ENCODE measurements at regions not wholly inside any gene's neighbourhood (a gene's known extent, or its start where the extent isn't known, plus 50 kb on each side); places are given as distances from the start of the nearest gene placed in this dataset.

DNA sequence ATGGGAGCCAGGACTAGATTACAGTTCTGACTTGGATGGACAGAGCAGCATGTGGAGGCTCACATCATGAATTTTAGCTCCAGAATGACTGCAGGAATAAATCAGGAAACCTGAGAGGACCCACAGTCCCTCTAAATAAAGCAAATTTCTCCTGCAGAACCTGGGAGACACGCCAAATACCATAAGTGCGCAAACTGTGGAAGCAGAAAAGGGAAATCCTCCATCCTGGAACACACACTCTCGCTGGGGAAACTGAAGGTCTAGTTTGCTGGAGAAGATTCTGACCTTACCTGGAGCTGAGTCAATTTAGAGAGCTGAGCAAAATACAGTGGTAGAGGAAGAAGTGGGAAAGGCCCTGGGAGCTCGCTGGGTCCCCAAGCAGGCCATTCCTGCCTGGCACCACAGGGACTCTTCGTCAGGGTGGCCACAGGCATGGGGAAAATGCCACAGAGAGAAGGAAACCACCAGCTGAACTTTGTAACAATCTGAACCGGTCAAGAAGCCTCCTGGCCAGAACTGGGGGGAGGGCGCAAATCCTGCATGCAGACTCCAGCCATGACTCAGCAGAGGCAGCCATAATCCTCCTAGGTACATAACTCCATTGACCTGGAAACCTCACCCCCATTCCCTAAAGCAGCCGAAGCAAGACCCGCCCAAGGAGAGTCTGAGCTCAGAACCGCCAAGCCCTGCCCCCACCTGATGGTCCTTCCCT, 390.9 kb downstream of the LRRC70 start:
- no peak for DNase-seq (ENCODE audit: low read depth, low spot score)
- Mint-ChIP-seq H3K4me3 (no peak overlapping the region), H3K4me1 (no peaks in the 10 kb centered on the region), H3K36me3 (ENCODE audit: low read depth) (peaks cover 5% of the 10 kb centered on the region), H3K27ac (ENCODE audit: unreplicated experiment) (no peak overlapping the region), H3K27me3 (ENCODE audit: low read depth) (no peaks in the 10 kb centered on the region), H3K9me3 (peaks cover 6% of the 10 kb centered on the region)
- TF ChIP-seq CTCF (conservative IDR thresholded peaks at IDR 0.05): no peak

- no peak overlapping the region for H3K27ac Mint-ChIP-seq (ENCODE audit: unreplicated experiment)
- no peaks in the 10 kb centered on the region for H3K27me3 Mint-ChIP-seq (ENCODE audit: low read depth)
- peaks cover 19% of the 10 kb centered on the region for H3K9me3 Mint-ChIP-seq
- no peaks in the 10 kb centered on the region for H3K4me1 Mint-ChIP-seq
- H3K4me3 Mint-ChIP-seq: no peak overlapping the region
- H3K36me3 Mint-ChIP-seq (ENCODE audit: low read depth): peaks cover 5% of the 10 kb centered on the region
- no peak for TF ChIP-seq CTCF (conservative IDR thresholded peaks at IDR 0.05)
- no peak for DNase-seq (ENCODE audit: low read depth, low spot score)
These were observed 385.8 kb downstream of the LRRC70 start for GRCh38 chr5:62964428-62964827.

DNA sequence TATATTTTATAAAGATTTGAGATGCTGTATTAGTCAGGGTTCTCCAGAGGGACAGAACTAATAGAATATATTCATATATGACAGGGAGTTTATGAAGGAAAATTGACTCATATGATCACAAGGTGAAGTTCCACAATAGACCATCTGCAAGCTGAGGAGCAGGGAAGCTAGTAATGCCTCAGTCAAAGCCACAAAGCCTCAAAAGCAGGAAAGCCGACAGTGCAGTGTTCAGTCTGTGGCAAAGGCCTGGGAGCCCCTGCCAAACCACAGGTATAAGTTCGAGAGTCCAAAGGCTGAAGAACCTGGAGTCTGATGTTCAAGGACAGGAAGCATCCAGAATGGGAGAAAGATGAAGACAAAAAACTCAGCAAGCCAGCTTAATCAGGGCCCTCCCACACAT, 382.2 kb downstream of the LRRC70 start:
- H3K4me1 Mint-ChIP-seq: no peaks in the 10 kb centered on the region
- H3K4me3 Mint-ChIP-seq: no peak overlapping the region
- peak overlapping the region; percentile 51 for H3K27ac Mint-ChIP-seq (ENCODE audit: unreplicated experiment)
- peaks cover 19% of the 10 kb centered on the region for H3K9me3 Mint-ChIP-seq
- peaks cover 5% of the 10 kb centered on the region for H3K36me3 Mint-ChIP-seq (ENCODE audit: low read depth)
- TF ChIP-seq CTCF (conservative IDR thresholded peaks at IDR 0.05): no peak
- no peaks in the 10 kb centered on the region for H3K27me3 Mint-ChIP-seq (ENCODE audit: low read depth)
- no peak for DNase-seq (ENCODE audit: low read depth, low spot score)

DNA sequence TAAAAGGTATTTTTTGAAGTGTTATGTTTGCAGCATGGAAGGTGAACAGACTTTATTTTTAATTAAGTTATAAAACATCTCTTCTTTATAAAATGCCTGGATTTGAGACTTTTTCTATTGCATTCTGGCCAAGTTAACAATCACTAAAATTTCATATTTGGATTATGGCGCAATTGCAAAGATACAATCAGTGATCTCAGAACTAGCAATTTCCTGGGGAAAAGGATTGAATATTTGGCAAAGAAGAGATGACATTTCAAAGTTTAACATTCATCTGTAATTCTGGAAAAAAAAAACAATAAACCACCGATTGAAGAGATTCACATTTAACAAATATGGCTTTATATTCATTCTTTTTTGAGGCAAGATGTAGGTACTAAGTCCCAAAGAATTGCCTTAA, 378.0 kb downstream of the LRRC70 start:
- H3K27ac Mint-ChIP-seq (ENCODE audit: unreplicated experiment): no peak overlapping the region

DNA sequence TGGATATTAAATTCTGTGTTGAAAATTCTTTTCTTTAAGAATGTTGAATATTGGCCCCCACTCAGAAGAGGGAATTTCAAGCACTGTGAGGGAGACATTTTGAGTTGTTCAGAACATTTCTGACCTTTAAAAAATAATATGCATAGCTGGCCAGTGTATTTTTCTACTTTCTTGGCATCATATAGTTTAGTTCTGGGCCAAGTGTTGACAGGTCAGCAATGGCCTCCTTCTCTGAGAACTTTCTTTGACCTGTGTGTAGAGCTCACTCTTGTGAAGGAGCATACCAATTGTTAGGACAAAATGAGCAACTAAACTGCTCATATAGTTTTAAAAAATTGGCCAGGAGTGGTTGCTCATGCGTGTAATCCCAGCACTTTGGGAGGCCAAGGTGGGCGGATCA, 376.0 kb downstream of the LRRC70 start:
- Mint-ChIP-seq H3K9me3 (peaks cover 2% of the 10 kb centered on the region), H3K4me1 (no peaks in the 10 kb centered on the region), H3K27me3 (ENCODE audit: low read depth) (no peaks in the 10 kb centered on the region), H3K4me3 (no peak overlapping the region), H3K27ac (ENCODE audit: unreplicated experiment) (no peak overlapping the region), H3K36me3 (ENCODE audit: low read depth) (no peaks in the 10 kb centered on the region)
- no peak for DNase-seq (ENCODE audit: low read depth, low spot score)
- TF ChIP-seq CTCF (conservative IDR thresholded peaks at IDR 0.05): no peak

More for the DNA sequence above, 378.0 kb downstream of the LRRC70 start:
- no peaks in the 10 kb centered on the region for H3K27me3 Mint-ChIP-seq (ENCODE audit: low read depth)
- H3K4me3 Mint-ChIP-seq: no peak overlapping the region
- H3K9me3 Mint-ChIP-seq: peaks cover 2% of the 10 kb centered on the region
- DNase-seq (ENCODE audit: low read depth, low spot score): no peak
- H3K4me1 Mint-ChIP-seq: no peaks in the 10 kb centered on the region
- H3K36me3 Mint-ChIP-seq (ENCODE audit: low read depth): no peaks in the 10 kb centered on the region
- TF ChIP-seq CTCF (conservative IDR thresholded peaks at IDR 0.05): no peak
